UCSD-AML1 (cell line): ENCODE measurements at regions not wholly inside any gene's neighbourhood (a gene's known extent, or its start where the extent isn't known, plus 50 kb on each side); places are given as distances from the start of the nearest gene placed in this dataset.
"Not testable (repeated sequence)": the region's sequence is repeated elsewhere in the genome, so short reads cannot be mapped to it uniquely, and the experiment has no call there.

ENCODE experiments used
- DNase-seq: peaks from one replicate; lab custom pipeline; 2025; ENCODE audit not compliant: unreplicated experiment; lab: John Stamatoyannopoulos, UW

DNA sequence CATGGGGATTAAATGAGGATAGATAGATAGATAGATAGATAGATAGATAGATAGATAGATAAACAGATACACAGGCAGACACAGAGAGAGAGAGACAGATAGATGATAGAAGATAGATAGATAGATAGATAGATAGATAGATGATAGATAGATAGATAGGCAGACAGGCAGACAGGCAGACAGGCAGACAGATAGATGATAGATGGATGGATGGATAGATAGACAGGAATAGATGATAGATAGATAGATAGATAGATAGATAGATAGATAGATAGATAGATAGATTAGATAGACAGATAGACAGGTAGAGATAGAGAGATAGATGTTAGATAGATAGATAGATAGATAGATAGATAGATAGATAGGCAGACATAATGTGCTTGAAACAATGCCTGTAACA lies 137.3 kb downstream of the MED10 start:
- not testable (repeated sequence) for DNase-seq

DNA sequence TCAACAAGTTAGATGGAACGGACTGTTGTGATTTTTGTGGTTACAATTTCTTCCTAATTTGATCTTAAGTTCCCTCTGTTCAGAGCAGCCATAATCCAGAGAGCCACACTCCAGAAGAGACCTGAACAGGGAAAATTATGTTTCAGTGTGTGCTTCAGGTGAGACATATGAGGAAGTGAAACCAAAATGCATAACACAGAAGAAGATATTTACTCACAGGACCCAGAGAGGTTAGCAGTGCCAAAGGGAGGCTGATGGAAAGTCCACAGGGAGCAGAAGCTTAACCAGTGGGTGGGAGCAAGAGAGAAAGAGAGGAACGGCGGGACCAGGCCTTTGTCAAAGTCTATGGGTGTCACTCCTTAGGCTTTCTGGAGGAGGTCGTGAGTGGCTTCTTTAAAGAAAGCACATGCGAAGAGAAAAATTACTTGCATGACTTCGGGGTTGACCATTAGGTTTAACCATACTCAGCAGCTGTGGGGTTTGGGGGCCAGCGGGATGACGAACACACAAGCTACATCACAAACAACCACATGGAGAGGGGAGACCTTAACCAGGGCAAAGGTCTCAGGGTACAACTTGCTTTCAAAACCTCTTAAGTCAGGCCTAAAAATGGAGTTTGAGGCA lies 141.4 kb downstream of the MED10 start:
- no peak for DNase-seq

GRCh38 chr5:6236170-6236793 lies 142.1 kb downstream of the MED10 start:
- DNase-seq, result no peak

GRCh38 chr5:6235726-6236125 lies 142.6 kb downstream of the MED10 start:
- DNase-seq, result no peak

- DNase-seq, result no peak
Measured at GRCh38 chr5:6228257-6229250, 149.8 kb downstream of the MED10 start.

DNA sequence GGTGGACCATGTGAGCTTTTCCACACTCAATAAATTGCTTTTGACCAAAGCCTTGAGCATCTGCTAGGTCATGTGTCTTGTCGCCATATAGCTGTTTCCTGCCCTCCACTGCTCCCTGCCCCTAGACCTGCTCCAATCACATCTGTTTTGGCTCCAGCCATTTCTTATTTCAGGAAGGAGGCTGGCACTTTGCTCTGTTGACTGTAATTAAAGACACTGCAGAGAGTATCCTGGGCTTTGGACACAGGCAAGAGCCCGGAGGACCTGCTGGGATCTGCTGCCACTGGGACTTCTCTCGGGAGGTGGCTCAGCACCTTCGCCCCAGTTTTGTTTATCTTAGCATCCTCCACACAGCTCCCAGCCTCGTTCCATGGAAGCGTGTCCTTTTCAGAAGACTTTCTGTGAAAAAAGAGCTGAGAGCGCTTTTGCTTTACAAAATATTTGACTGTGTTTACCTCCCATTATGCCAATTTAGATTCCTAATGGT lies 153.2 kb downstream of the MED10 start:
- no peak for DNase-seq

DNA sequence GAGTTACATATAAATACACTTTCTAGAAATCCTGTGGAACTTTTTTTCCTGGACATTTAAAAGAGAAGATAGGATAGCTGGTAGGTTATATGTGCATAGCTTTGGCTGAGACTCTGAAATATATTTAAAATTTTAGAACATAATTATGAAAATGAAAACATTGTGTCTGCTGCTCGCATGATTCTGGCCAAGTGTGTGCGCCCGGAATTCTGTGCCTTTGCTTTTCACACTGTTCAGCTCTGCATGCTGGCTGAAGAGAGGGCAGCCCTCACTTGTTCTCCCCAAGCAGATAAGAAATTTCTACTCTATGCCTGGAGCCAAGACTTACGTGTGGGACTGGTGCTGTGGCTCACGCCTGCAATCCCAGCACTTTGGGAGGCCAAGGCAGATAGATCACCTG lies 153.9 kb downstream of the MED10 start:
- no peak for DNase-seq

GRCh38 chr5:6222899-6223298 lies 155.4 kb downstream of the MED10 start:
- no peak for DNase-seq

- no peak for DNase-seq
Measured at GRCh38 chr5:6222121-6222520, 156.2 kb downstream of the MED10 start.

- no peak for DNase-seq
Measured at GRCh38 chr5:6221141-6221626, 157.2 kb downstream of the MED10 start.

- no peak for DNase-seq
Measured at GRCh38 chr5:6220346-6221088, 157.8 kb downstream of the MED10 start.

- DNase-seq, result no peak
Measured at GRCh38 chr5:6218517-6218916, 159.8 kb downstream of the MED10 start.

GRCh38 chr5:6218116-6218515 lies 160.2 kb downstream of the MED10 start:
- DNase-seq, result no peak

DNA sequence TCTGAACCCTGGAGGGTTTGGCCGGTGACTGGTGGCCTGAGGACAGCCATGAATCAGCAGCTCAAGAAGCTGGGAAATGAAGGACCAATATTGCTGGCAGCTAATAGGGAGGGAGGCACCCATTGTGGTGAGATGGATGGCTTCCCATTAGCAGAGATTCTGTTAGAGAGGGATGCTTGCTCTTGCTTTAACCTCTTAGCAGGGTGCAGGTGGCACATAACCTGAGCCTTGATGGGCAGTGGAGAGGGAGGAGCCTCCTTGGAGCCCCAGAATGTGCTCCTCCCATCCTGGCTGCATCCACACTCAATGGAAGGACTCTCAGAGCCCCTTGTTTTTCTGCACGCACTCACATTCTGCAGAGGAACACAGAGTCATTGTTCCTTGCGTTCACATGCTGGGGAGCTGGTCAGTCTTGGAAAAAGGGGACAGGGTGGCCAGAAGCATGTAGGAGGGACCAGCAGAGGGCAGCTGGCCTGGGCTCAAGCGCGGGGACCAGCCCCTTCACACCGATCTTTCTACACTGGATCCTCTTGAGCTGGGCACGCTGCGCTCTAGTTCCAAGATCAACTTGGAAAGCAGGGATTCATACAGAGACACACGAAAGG lies 161.8 kb downstream of the MED10 start:
- no peak for DNase-seq

DNA sequence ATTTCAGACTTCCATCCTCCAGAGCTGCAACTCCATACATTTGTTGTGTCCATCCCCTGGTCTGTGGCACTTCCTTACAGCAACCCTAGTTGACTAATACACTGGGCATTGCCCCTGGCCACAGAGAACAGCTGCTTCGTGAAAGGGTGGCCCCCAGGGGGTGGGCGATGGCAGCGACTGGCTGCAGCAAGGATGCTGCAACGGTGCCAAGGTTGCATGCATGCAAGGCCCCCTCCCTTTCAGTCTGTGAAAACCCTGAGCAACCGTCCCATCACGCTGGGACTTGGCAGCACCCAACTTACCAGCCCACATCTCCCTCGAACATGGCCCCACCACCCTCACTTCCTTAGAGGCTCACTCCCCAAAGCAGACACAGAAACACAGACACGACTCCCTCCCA lies 162.5 kb downstream of the MED10 start:
- DNase-seq, result no peak

GRCh38 chr5:6212244-6212643 lies 166.1 kb downstream of the MED10 start:
- no peak for DNase-seq

GRCh38 chr5:6206501-6206900 lies 171.8 kb downstream of the MED10 start:
- no peak for DNase-seq

DNA sequence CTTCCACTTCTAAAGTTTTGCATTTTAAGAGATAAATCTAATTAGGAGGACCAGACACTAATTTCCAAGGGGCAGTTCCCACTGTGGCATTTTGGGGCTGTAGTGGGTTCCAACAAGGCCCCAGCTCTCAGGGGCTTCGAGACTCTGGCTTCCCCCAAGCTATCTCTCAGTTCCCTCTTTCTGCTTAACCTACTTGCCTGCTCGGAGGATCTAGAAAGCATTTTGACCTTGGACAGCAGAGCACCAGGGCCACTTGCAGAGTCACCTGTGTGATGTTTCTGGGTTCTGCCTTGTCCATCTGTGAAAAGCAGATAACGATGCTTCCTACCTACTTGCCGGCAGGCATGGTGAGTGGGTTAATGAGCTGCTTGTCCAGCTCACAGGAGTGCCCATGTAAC lies 175.4 kb downstream of the MED10 start:
- DNase-seq, result no peak

GRCh38 chr5:6202149-6202967 lies 176.0 kb downstream of the MED10 start:
- DNase-seq, result no peak

GRCh38 chr5:6201631-6202030 lies 176.7 kb downstream of the MED10 start:
- no peak for DNase-seq
